HG03280 (cell line): ENCODE measurements at regions not wholly inside any gene's neighbourhood (a gene's known extent, or its start where the extent isn't known, plus 50 kb on each side); places are given as distances from the start of the nearest gene placed in this dataset.

ENCODE experiments used
- ATAC-seq: cut with Tn5 transposase; IDR thresholded peaks from one replicate; pipeline ENCODE4 v1.9.1; 2021; ENCODE audit warnings: mild to moderate bottlenecking, moderate library complexity; ENCODE audit not compliant: unreplicated experiment

DNA sequence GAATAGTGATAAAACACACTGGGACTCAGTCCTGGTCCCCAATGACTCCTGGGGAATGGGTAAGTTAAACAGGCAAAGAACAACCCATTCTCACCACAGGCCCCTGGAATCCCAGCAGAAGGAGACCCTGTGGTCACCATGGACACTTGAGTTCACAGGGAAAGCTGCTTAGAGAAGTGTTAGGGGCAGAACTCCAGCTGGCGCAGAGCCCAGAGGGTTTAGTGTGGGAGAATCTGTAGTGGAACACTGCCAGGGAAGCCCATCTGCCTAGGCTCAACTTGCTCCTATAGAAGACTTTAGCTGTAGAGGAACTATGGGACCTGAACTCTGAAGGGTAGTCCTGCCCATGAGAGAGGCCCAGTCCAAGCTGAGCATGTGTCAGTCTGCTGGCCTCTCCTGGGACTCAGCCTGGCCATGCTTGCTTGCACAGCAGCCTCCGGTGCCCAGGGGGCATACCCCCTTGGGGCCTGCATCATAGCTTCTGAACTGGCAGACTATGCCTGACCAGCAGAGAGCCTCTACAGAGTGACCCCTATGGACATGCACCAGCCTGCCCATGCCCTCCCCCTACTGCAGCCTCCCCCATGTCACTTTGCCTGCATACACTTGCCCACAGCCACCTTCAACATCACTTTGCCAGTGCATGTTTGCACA is 343.5 kb downstream of the IDS start:
- no peak for ATAC-seq

DNA sequence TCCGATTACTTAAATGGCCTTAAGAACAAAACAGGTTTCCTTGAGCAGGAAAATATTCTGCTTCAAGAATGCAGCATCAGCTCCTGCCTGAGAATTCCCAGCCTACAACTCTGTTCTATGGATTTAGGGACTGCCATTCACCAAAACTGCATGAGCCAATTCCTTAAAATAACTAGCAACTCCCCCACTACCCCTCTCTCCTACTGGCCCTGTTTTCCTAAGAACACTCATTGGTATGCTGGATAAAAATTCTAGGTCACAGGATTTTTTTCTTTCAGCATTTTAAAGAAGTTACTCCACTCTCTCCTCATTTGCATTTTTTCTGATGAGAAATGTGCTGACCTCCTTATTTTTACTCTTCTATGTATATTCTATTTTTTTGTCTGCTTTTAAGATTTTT is 347.1 kb downstream of the IDS start:
- no peak for ATAC-seq

DNA sequence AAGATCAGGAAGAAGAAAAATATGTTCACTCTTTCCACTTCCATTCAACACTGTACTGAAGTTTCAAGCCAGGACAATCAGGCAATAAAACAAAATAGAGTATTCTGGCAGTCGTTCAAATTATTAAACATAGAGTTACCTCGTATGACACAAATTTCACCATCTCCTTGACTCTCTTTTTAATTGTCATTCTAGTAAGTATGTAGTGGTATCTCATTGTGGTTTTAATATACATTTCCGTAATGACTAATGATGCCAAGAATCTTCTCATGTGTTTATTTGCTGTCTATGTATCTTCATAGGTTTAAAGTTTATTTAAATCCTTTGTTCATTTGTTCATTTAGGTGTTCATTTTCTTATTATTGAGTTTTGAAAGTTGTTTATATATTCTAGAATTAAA is 352.2 kb downstream of the IDS start:
- ATAC-seq, result no peak

DNA sequence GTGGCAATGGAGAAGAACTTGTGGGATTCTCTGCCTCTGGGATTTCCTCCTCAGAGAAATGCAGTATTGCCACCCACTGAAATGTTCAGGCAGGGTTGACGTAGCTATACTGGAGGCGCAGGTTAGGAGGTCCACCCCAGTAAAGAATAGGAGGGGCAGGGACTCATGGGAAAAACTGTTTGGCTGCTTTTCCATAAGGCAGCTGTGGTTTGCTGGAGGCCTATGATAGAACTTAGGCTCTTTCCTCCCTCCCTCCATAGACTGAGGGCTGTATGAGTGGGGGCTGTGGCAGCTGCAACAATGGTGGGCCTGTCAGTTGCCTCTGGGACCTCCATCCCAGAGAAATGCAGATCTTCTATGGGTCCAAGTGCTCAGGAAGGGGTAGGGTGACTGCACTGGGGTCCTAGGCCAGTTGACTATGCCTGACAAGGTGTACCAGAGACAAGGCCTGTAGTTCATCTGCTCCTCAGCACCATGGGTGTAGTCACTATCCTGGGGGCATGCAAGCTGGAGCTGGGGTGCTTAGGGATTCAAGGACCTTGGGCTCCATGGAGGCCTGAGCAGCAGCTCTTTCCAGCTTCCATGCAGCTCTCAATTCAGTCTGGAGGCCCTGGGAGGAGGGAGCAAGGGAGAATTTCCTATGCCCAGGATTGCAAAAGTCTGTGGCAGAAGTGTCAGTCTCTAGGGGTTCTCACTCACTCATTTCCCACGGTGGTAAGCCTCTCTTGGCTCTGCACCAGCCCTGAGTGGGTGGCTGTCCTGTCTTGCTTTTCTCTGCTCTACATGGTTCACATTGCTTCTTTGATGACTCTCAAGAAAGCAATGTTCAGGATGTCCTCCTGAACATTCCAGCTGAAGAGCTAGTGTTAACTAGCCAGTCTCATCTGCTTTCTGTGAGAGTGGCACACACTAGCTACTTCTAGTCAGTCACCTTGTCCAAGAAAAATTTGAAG is 353.0 kb downstream of the IDS start:
- ATAC-seq, result no peak

DNA sequence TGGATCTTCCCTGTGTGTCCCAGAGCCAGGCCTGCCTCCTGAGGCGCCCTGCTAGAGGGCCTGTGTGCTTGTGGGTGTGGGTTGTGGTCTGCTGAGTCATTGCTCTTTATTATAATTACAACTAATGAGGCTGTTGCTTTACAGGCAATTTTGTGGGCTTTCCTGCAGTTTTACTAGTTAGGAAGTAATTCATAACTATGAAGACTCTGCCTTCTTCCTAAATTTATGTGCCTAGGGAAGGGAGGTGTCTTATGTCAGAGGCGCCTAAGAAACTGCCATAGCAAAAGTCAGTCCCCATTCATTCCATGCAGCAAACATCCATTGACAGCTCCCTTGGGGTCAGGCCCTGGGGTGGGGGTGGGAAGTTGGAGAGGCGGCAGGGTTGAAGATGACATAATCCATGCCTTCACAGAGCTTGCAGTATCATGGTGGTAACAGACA is 359.2 kb downstream of the IDS start:
- no peak for ATAC-seq

DNA sequence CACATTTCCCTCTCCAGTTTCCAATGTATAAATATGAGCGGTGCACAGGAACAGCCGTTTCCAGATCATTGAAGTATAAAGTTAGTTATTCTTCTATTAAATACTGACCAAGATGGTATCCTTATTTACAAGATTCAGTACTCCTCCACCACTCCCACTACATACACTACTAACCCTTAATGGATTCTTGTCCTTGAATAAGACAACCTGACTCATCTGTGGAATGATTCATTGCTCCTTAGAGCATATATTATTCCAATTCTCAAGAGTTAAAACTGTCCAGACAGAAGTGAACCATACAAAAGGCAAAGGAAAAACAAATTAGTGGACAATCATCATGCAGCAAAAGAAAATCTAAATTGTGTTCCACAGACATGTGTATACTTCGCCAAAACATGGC is 373.3 kb downstream of the IDS start:
- ATAC-seq, result no peak

DNA sequence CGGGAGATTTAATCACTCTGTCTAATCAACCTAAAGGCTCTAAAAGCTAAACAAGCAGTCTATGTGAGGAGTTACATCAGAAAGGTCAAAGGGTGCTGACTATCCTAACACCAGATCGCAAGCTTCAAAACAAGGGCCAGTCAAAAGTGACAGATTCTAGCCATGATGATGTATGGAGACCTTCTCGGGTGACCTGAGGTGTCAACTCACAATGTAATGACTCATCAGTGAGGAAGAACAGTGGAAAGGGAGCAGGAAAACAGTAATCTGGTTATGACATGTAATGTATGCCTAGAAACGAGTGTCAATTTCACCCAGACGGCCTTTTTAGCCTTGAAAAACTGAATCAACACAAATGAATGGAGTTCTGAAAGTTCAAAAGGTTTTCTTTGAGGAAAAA is 375.3 kb downstream of the IDS start:
- ATAC-seq, result no peak

DNA sequence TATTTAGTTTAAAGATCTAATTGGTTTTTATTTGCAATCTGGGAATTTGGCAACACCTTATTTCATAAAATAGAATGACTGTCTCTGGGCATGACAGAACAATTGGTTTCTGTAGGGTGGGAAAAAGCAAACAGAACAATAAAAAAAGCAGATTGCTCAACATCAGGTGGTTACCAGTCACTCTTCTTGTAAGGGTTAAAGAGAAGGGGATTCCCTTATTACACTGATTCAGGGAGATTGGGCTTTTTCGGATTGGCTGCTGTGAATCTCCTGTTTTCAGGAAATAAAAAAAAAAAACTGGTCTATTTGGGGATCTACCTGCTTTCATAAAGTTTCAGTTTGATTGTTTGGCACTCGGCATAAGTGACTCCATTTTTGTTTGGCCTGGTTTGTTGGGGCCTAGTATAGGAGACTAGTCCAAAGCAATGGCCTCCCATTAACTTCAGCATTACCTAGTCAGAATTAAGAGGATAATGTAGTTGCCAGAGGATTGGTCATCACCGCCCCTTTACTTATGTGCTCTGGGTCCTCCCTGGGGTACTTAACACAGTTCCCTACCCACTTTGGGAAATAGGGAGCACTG is 380.5 kb downstream of the IDS start:
- no peak for ATAC-seq

DNA sequence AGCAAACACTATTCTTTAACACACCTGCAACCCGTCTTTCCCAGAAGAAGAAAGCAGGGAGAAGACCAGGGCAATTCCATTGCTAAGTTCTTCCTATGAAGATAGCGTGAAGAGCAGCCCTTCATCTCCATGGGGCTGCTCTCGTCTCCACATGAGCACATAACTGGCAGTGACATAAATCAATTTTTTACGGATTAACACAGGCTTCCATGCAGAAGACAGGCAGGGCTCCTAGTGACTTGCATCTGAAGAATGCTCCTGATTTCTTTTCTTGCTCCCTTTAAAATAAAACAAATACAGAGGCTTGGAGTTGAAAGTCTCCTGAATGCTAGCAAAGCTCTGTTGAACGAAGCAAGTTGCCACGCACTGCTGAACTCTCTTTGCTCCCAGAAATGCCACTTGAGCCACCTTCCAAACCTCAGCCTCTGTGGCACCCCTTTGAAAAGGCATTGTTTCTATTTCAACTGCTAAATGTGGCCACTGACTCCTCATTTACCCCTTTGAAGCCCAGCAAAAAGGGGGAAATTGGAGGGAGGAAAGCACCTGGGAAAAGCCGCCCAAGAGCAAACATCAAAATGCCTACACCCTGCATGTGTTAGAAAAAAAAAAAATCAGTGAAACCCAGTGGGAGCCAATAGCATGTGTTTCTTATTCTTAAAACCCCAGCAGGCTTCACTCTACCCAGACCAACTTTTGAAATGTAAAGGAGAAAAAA is 383.7 kb downstream of the IDS start:
- ATAC-seq, result no peak

DNA sequence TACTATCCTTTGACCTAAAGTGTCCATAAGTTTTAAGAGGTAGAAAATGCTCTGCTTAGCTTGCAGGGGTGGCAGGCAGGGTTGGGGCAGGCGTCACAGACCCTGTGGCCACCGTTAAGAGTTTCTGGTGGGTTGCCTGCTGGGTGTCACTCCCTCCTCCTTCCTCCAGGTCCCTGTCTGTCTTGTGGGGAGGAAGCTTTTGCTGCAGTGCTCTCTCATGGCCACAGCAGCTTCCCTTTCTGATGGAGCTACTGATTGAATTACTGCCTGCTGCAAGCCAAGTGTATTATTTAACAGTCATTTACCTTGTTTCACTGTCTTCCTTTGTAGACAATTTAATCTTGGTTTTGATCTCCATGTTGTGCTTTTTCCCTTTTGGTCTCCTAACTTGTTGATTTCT is 384.6 kb downstream of the IDS start:
- ATAC-seq, result no peak

DNA sequence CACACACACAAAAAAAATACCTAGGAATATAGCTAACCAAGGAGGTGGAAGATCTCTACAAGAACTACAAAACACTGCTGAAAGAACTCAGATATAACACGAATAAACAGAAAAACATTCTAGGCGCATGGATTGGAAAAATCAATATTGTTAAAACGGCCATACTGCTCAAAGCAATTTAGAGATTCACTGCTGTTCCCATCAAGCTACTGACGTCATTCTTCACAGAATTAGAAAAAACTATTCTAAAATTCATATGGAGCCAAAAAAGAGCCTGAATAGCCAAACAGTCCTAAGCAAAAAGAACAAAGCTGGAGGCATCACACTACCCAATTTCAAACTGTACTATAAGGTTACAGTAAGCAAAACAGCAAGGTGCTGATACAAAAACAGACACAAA is 390.2 kb downstream of the IDS start:
- no peak for ATAC-seq

DNA sequence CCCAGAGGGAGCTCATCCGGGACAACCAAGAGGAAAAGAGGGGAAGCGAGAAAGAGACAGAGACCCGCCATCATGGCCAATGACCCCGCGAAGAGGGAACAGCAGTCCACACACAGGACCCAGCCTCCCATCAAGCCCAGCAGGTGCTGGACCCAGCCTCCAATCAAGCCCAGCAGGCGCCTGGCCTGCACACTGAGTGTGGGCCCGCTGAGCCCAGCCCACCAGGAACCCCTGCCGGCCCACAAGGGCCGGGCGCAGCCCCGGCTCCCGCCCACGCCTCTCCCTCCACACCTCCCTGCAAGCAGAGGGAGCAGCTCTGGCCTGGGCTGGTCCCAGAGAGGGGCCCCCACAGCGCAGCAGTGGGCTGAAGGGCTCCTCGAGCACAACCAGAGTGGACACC is 391.1 kb downstream of the IDS start:
- ATAC-seq, result no peak

DNA sequence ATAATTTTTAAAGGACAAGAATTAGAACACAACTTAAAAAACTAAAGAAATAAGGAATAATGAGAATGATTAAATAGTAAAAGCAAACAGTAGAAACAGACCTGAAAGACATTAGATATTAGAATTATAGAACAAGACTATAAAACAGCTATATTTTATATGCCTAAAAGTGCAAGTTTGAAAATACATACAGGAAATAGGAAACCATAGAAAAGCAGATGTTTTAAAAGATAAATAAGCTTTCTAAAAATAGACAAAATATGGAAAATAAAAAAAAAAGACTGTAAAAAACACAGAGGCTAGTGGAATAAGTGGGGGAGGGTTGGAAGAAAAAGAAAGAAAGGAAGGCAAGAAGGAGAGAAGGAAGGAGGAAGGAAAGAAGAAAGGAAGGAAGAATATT is 407.3 kb downstream of the IDS start:
- ATAC-seq, result no peak

DNA sequence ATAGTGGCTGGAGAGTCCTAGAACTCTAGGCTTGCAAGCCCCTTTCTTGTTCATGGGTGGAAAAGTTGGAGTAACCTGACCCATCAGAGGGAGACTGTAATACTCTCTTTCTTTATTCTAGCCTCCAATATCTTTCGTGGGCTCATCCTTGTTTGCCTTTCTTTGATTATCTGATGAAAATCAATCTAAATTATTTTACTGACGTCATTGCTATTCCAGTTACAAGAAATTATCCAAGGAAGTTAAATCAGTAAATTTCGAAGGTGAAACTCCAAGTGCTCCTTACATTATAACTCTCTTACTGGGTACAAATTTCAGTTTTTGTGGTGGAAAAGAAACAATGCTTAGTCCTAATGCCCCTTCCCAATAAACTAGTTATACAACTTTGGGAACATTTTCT is 412.9 kb downstream of the IDS start:
- ATAC-seq, result no peak

DNA sequence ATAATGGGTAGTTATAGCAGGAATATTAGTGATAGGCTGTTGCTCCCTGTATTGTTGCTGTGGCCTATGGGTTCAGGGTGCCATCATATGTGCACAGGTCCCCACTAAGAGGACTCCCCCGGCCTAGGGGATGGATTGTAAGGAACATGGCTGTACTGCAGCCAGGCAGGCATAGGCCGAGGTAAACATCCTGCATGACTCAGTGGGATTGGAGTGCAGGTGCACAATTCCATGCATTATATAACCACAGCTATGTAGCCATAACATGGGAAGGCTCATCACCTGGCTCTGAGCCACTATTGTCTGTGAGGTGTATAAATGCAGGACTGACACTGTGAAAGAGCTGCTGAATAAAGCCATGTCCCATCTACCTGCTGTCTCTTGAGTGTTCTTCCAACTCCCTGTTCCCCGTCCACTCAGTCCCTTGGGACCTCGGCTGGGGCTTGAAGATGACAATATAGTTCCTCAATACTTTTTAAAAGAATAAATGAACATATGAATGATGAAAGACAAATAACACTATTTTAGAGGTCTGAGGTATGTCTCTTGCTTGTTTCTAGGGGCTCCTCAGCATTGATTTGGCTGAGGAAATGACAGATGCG is 425.2 kb downstream of the IDS start:
- no peak for ATAC-seq

DNA sequence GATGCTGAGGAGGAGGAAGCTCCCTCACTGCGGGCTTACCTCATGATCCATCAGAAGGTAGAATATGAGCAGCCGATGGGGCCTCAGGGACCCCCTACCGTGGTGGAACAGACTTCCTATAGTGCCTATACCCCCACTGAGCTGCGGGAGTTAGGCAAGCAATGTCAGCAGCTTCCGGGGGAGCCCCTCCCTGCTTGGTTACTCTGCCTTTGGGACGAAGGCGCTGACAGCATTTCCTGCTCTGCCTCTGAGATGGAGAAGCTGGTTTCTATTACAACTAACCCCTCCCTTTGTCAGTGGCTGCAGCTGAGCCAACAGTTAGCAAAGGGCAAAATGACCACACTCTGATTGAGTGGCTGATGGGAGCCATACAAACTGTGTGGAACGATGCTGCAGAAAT is 430.7 kb downstream of the IDS start:
- no peak for ATAC-seq

DNA sequence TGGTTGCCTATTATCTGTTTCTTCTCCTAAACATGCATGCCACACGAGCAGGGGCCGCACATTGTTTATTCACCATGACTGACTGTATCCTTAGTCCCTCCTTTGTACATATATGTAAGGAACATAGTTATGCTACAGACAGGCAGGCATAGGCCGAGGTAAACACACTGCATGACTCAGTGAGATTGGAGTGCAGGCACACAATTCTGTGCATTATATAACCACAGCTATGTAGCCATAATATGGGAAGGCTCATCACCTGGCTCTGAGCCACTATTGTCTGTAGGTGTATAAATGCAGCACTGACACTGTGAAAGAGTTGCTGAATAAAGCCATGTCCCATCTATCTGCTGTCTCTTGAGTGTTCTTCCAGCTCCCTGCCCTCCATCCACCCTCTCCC is 431.6 kb downstream of the IDS start:
- no peak for ATAC-seq

DNA sequence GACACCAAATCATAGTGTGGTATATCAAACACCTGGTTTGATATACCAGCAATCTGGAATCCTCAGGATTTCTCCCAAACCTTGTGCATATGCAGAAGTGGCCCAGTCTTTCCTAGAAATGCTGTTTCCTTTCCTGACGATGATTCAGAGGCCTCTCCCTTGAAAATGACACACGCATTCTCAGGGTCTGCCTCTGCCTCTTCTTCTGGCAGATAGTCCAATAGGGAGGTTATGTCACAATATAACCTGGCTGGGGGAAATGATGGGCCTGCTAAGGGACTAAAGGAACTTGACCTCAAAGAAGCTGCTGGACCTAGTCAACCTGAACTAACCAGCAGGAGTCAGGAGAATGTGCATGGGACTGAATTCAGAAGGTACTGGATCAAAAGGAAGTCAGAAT is 435.2 kb downstream of the IDS start:
- ATAC-seq, result no peak

DNA sequence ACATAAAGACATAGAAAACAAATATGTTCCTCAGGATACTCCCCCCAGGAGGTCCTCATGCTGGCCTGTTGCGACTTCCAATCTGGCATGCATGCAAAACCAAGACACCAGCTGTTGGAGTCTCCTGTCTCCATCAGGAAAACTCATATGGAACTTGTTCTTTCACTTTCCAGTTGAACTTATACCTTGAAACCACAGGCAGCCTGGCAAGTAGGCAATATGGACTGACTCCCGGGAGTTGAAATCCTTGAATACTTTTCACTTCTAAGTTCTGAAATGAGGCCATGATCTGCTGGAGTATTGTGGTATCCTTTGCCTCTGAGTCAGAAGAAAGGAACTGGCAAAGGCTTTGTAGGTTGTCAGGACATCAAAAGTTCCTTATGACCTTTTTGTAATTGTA is 444.2 kb downstream of the IDS start:
- no peak for ATAC-seq
